ENCODE measurements at regions not wholly inside any gene's neighbourhood (a gene's known extent, or its start where the extent isn't known, plus 50 kb on each side); places are given as distances from the start of the nearest gene placed in this dataset.

- TF ChIP-seq, protein P1, sequence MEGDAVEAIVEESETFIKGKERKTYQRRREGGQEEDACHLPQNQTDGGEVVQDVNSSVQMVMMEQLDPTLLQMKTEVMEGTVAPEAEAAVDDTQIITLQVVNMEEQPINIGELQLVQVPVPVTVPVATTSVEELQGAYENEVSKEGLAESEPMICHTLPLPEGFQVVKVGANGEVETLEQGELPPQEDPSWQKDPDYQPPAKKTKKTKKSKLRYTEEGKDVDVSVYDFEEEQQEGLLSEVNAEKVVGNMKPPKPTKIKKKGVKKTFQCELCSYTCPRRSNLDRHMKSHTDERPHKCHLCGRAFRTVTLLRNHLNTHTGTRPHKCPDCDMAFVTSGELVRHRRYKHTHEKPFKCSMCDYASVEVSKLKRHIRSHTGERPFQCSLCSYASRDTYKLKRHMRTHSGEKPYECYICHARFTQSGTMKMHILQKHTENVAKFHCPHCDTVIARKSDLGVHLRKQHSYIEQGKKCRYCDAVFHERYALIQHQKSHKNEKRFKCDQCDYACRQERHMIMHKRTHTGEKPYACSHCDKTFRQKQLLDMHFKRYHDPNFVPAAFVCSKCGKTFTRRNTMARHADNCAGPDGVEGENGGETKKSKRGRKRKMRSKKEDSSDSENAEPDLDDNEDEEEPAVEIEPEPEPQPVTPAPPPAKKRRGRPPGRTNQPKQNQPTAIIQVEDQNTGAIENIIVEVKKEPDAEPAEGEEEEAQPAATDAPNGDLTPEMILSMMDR (IDR thresholded peaks at IDR 0.05), result no peak
- no peak for TF ChIP-seq POLR2A (IDR thresholded peaks at IDR 0.05)
Measured at GRCh38 chr10:29389493-29389892, 100.6 kb downstream of the LYZL1 start.
